H1 (cell line): ENCODE measurements at regions not wholly inside any gene's neighbourhood (a gene's known extent, or its start where the extent isn't known, plus 50 kb on each side); places are given as distances from the start of the nearest gene placed in this dataset.

Experiments used
- CTCF ChIA-PET: fragments of 300-600 bp; sonication (Branson Sonifier 250); formaldehyde crosslinking; loops from one replicate; lab custom pipeline; 2021; ENCODE audit not compliant: partially characterized antibody; lab: Charles Lee
- POLR2A ChIA-PET: fragments of 300-600 bp; sonication (Branson Sonifier 250); formaldehyde crosslinking; loops from one replicate; lab custom pipeline; 2021; ENCODE audit warnings: inconsistent platforms; ENCODE audit not compliant: partially characterized antibody; lab: Charles Lee
- DNase-seq, 2 experiments: peaks; one replicate each; pipeline versions ENCODE4 v3.0.0 to v3.0.0-alpha.2; 2010 to 2022; ENCODE audit warnings: low spot score in 2 of 2, low read depth in 1 of 2, mixed read lengths in 1 of 2
- FAIRE-seq: peaks from 2 replicates; lab custom pipeline; 2011; peaks lifted over from hg19 to GRCh38; lab: Jason Lieb, UNC
- H2AFZ ChIP-seq: 2 replicates; pipeline ENCODE4 v1.8.1; 2012; ENCODE audit warnings: low read length, inconsistent platforms
- H2AK5ac ChIP-seq: 2 replicates; pipeline ENCODE4 v1.6.1; 2013; ENCODE audit warnings: low read depth, low read length
- H2BK120ac ChIP-seq: replicated peaks from 2 replicates; pipeline ENCODE3; 2013; ENCODE audit warnings: low read depth, low read length, inconsistent platforms
- H2BK12ac ChIP-seq: 2 replicates; pipeline ENCODE4 v1.6.1; 2013; ENCODE audit warnings: low read depth, low read length
- H2BK15ac ChIP-seq: 2 replicates; pipeline ENCODE4 v1.6.1; 2013; ENCODE audit warnings: low read length
- H2BK20ac ChIP-seq: 2 replicates; pipeline ENCODE4 v1.6.1; 2013; ENCODE audit warnings: low read length
- H2BK5ac ChIP-seq: 2 replicates; pipeline ENCODE4 v1.6.1; 2013; ENCODE audit warnings: low read depth, low read length
- H3K14ac ChIP-seq: 2 replicates; pipeline ENCODE4 v1.6.1; 2013; ENCODE audit warnings: inconsistent platforms; ENCODE audit not compliant: insufficient read length
- H3K18ac ChIP-seq: 2 replicates; pipeline ENCODE4 v1.6.1; 2013; ENCODE audit warnings: low read length; ENCODE audit errors: extremely low read depth
- H3K23ac ChIP-seq: 2 replicates; pipeline ENCODE4 v1.6.1; 2013; ENCODE audit warnings: inconsistent platforms; ENCODE audit not compliant: insufficient read length
- H3K23me2 ChIP-seq: 2 replicates; pipeline ENCODE4 v1.6.1; 2013; ENCODE audit warnings: low read depth, low read length
- H3K27ac ChIP-seq: 2 replicates; pipeline ENCODE4 v1.6.1; 2011; ENCODE audit warnings: low read depth, low read length, inconsistent platforms
- H3K27me3 ChIP-seq, 4 experiments: replicated peaks in 1 of 4; 1 replicate in 1 of 4; 2 replicates in 3 of 4; pipeline versions ENCODE4 v1.6.1 to v1.8.1; 2011 to 2013; ENCODE audit warnings: low read length in 3 of 4, mild to moderate bottlenecking in 3 of 4, inconsistent platforms in 2 of 4, mixed read lengths in 2 of 4, moderate library complexity in 1 of 4; ENCODE audit not compliant: control insufficient read depth in 3 of 4, insufficient read depth in 3 of 4; ENCODE audit errors: extremely low read depth in 1 of 4
- H3K36me3 ChIP-seq, 4 experiments: 2 replicates each; pipeline versions ENCODE4 v1.6.1 to v1.8.1; 2011 to 2013; ENCODE audit warnings: mild to moderate bottlenecking in 4 of 4, low read length in 3 of 4, moderate library complexity in 2 of 4, control low read depth in 1 of 4, inconsistent platforms in 1 of 4; ENCODE audit not compliant: insufficient read depth in 4 of 4, control insufficient read depth in 2 of 4
- H3K4ac ChIP-seq: replicated peaks from 2 replicates; pipeline ENCODE3; 2013; ENCODE audit warnings: low read length, low read depth, mixed read lengths, inconsistent platforms; ENCODE audit not compliant: insufficient read length
- H3K4me1 ChIP-seq, 4 experiments: replicated peaks in 1 of 4; 1 replicate in 1 of 4; 2 replicates in 3 of 4; pipeline versions ENCODE4 v1.6.1 to v1.8.1; 2011 to 2013; ENCODE audit warnings: low read length in 3 of 4, inconsistent platforms in 2 of 4, mixed read lengths in 1 of 4; ENCODE audit not compliant: insufficient read depth in 4 of 4, control insufficient read depth in 3 of 4
- H3K4me2 ChIP-seq, 2 experiments: 2 replicates each; pipeline versions ENCODE4 v1.6.1 to v1.8.1; 2011 to 2013; ENCODE audit warnings: low read depth in 2 of 2, low read length in 2 of 2, control low read depth in 1 of 2, inconsistent platforms in 1 of 2, mild to moderate bottlenecking in 1 of 2; ENCODE audit not compliant: insufficient read depth in 1 of 2
- H3K4me3 ChIP-seq, 4 experiments: fragments of 200-600, 300-600 bp in 1 of 4; sonication (generic), shearing (Covaris generic), sonication (Bioruptor Twin) in 1 of 4; 2 replicates each; pipeline versions ENCODE4 v1.5.1 to v1.8.1; 2011 to 2016; ENCODE audit warnings: low read length in 4 of 4, low read depth in 3 of 4, control low read depth in 2 of 4, inconsistent platforms in 2 of 4, mild to moderate bottlenecking in 2 of 4, mixed read lengths in 1 of 4, moderate library complexity in 1 of 4; ENCODE audit not compliant: insufficient read depth in 2 of 4; ENCODE audit errors: extremely low read depth in 1 of 4
- H3K56ac ChIP-seq: replicated peaks from 2 replicates; pipeline ENCODE3; 2013; ENCODE audit warnings: low read depth, mild to moderate bottlenecking, mixed read lengths, low read length, inconsistent platforms; ENCODE audit not compliant: insufficient read length
- H3K79me1 ChIP-seq: 2 replicates; pipeline ENCODE4 v1.6.1; 2013; ENCODE audit warnings: low read depth, low read length, control low read depth
- H3K79me2 ChIP-seq, 2 experiments: 2 replicates each; pipeline versions ENCODE4 v1.6.1 to v1.8.1; 2012 to 2013; ENCODE audit warnings: low read length in 2 of 2, mild to moderate bottlenecking in 2 of 2, inconsistent platforms in 1 of 2; ENCODE audit not compliant: insufficient read depth in 2 of 2, control insufficient read depth in 1 of 2
- H3K9ac ChIP-seq, 4 experiments: replicated peaks in 1 of 4; 1 replicate in 1 of 4; 2 replicates in 3 of 4; pipeline versions ENCODE4 v1.6.1 to v1.8.1; 2011 to 2013; ENCODE audit warnings: low read depth in 3 of 4, low read length in 3 of 4, control low read depth in 2 of 4, mild to moderate bottlenecking in 2 of 4, moderate library complexity in 2 of 4, inconsistent platforms in 1 of 4; ENCODE audit errors: extremely low read depth in 1 of 4
- H3K9me3 ChIP-seq, 2 experiments: 2 replicates each; pipeline versions ENCODE4 v1.6.1 to v1.8.1; 2012 to 2013; ENCODE audit warnings: mild to moderate bottlenecking in 2 of 2, moderate library complexity in 2 of 2, control low read depth in 1 of 2, inconsistent platforms in 1 of 2, low read depth in 1 of 2, low read length in 1 of 2, mixed read lengths in 1 of 2; ENCODE audit not compliant: insufficient read depth in 2 of 2
- H4K20me1 ChIP-seq, 2 experiments: replicated peaks in 1 of 2; 2 replicates each; pipeline versions ENCODE3 to v1.8.1; 2011 to 2013; ENCODE audit warnings: inconsistent platforms in 2 of 2, low read length in 2 of 2, mild to moderate bottlenecking in 1 of 2; ENCODE audit not compliant: insufficient read depth in 2 of 2, control insufficient read depth in 1 of 2
- H4K5ac ChIP-seq: 2 replicates; pipeline ENCODE4 v1.6.1; 2013; ENCODE audit warnings: low read length, low read depth, mixed read lengths, inconsistent platforms; ENCODE audit not compliant: insufficient read length
- H4K8ac ChIP-seq: 2 replicates; pipeline ENCODE4 v1.8.0; 2013; ENCODE audit warnings: mild to moderate bottlenecking, moderate library complexity, low read length, inconsistent platforms; ENCODE audit not compliant: insufficient read depth; ENCODE audit errors: extremely low read depth
- H4K91ac ChIP-seq: replicated peaks from 2 replicates; pipeline ENCODE3; 2013; ENCODE audit warnings: low read length, mixed read lengths, inconsistent platforms; ENCODE audit not compliant: insufficient read length
- CBX5 ChIP-seq: fragments of 300-800, 300-1000 bp; sonication (generic); IDR thresholded peaks from 2 replicates; pipeline ENCODE4 v1.7.1; 2016; ENCODE audit warnings: antibody characterized with exemption, low read length, low read depth
- CHD2 ChIP-seq: IDR thresholded peaks from 2 replicates; pipeline ENCODE4 v1.6.1; 2012; ENCODE audit warnings: low read length, improper control_type of control experiment
- GABPA ChIP-seq: IDR thresholded peaks from 2 replicates; pipeline ENCODE4 v1.6.1; 2011; ENCODE audit warnings: mild to moderate bottlenecking, low read length, moderate library complexity, borderline replicate concordance; ENCODE audit not compliant: insufficient read depth
- HDAC6 ChIP-seq: IDR thresholded peaks from one replicate; pipeline ENCODE4 v1.7.1; 2012; ENCODE audit warnings: low read depth, mild to moderate bottlenecking, inconsistent platforms, low read length, moderate library complexity
- KDM5A ChIP-seq: fragments of 200-600 bp; IDR thresholded peaks from 2 replicates; pipeline ENCODE4 v1.7.1; 2012; ENCODE audit warnings: mild to moderate bottlenecking, low read length, inconsistent platforms, mixed read lengths
- RAD21 ChIP-seq, 2 experiments: IDR thresholded peaks in 1 of 2; conservative IDR thresholded peaks in 1 of 2; 2 replicates each; pipeline ENCODE4 v1.6.1; 2011; ENCODE audit warnings: low read depth in 2 of 2, low read length in 2 of 2, improper control_type of control experiment in 1 of 2, inconsistent platforms in 1 of 2, mild to moderate bottlenecking in 1 of 2, moderate library complexity in 1 of 2
- RBBP5 ChIP-seq: IDR thresholded peaks from 2 replicates; pipeline ENCODE4 v1.7.1; 2012; ENCODE audit warnings: low read depth, mild to moderate bottlenecking, inconsistent platforms, low read length, moderate library complexity, borderline replicate concordance
- RXRA ChIP-seq: IDR thresholded peaks from 2 replicates; pipeline ENCODE4 v1.6.1; 2011; ENCODE audit warnings: low read depth, mild to moderate bottlenecking, low read length, moderate library complexity; ENCODE audit not compliant: insufficient read depth
- TBP ChIP-seq: IDR thresholded peaks from 2 replicates; pipeline ENCODE4 v1.6.1; 2011; ENCODE audit warnings: low read depth, low read length, improper control_type of control experiment
- ZNF274 ChIP-seq: IDR thresholded peaks from 2 replicates; pipeline ENCODE4 v1.7.0; 2012; ENCODE audit warnings: low read length, borderline replicate concordance; ENCODE audit errors: extremely low read depth
- WGBS, 2 experiments: shearing (Covaris generic) in 1 of 2; methylation state at CpG; one replicate each; pipeline versions ENCODE4 v1.1.6 to v1.1.7; 2013 to 2015; ENCODE audit warnings: low lambda C conversion rate in 2 of 2, mixed read lengths in 2 of 2, inconsistent platforms in 1 of 2, low coverage in 1 of 2, missing lambda C conversion rate in 1 of 2; ENCODE audit not compliant: insufficient replicate concordance in 2 of 2, insufficient coverage in 1 of 2, insufficient read length in 1 of 2; ENCODE audit errors: extremely low coverage in 1 of 2, missing lambda C conversion rate in 1 of 2; 5-methylcytosine and 5-hydroxymethylcytosine counted together
- TF ChIP-seq, protein P1 (sequence below): IDR thresholded peaks from 2 replicates; pipeline ENCODE4 v1.6.1; 2011; ENCODE audit warnings: low read depth, mild to moderate bottlenecking, low read length; ENCODE audit not compliant: insufficient read depth
- TF ChIP-seq, protein P2 (sequence below): IDR thresholded peaks from 2 replicates; pipeline ENCODE4 v1.6.1; 2012; ENCODE audit warnings: low read length, inconsistent platforms

DNA sequence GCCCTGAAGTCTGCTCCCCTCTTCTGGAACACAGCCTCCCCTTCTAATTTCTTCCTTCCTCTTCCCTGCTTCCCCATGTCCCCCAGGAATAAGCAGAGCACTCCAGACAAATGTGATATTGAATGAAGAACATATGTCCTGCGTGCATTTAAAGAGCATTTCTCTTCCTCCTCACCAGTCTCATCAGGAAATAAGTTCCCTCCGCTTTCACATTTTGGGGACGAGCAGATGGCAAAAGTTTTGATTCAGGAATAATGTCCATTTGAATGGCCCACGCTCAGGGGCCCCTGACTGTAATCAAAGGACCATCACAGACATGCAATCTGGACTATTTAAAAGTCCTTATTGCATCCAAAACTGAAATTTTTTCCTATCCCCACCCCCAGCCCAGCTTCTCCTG, 316.1 kb downstream of the CDK5RAP2 start:
- FAIRE-seq: no peak
- POLR2A ChIA-PET: no interaction called here
- 84% methylated on average over 4 of the region's 4 CpGs; no CpG with 5 or more reads in 1 of the 2 experiments for WGBS, 2 experiments
- TF ChIP-seq GABPA: no peak
- TF ChIP-seq ZNF274: no peak
- TF ChIP-seq KDM5A: no peak
- no peak for TF ChIP-seq TBP
- no peak for TF ChIP-seq RBBP5
- TF ChIP-seq, protein P1, sequence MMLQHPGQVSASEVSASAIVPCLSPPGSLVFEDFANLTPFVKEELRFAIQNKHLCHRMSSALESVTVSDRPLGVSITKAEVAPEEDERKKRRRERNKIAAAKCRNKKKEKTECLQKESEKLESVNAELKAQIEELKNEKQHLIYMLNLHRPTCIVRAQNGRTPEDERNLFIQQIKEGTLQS: no peak
- TF ChIP-seq CHD2: no peak
- no peak for TF ChIP-seq RXRA
- no peak for TF ChIP-seq HDAC6
- no peak for TF ChIP-seq CBX5
- TF ChIP-seq RAD21 (IDR thresholded peaks at IDR 0.05 in 1 of 2, conservative IDR thresholded peaks at IDR 0.05 in 1 of 2; ENCODE audit: low read depth in 2 of 2, low read length in 2 of 2): no peak
- TF ChIP-seq, protein P2, sequence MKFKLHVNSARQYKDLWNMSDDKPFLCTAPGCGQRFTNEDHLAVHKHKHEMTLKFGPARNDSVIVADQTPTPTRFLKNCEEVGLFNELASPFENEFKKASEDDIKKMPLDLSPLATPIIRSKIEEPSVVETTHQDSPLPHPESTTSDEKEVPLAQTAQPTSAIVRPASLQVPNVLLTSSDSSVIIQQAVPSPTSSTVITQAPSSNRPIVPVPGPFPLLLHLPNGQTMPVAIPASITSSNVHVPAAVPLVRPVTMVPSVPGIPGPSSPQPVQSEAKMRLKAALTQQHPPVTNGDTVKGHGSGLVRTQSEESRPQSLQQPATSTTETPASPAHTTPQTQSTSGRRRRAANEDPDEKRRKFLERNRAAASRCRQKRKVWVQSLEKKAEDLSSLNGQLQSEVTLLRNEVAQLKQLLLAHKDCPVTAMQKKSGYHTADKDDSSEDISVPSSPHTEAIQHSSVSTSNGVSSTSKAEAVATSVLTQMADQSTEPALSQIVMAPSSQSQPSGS: no peak

More for the DNA sequence above, 316.1 kb downstream of the CDK5RAP2 start:
- H4K20me1 ChIP-seq: no peaks in the 10 kb centered on the region
- H3K36me3 ChIP-seq: no peaks in the 10 kb centered on the region
- no peaks in the 10 kb centered on the region; the same call in 1 of the 2 replicates for H3K23me2 ChIP-seq
- no peak overlapping the region for H2AFZ ChIP-seq
- no peak overlapping the region for H2BK15ac ChIP-seq
- H3K18ac ChIP-seq: no peak overlapping the region
- no peaks in the 10 kb centered on the region for H3K27me3 ChIP-seq
- no peak overlapping the region for H3K9ac ChIP-seq
- CTCF ChIA-PET: no interaction called here
- no peaks in the 10 kb centered on the region for H3K79me1 ChIP-seq
- H3K9me3 ChIP-seq: no peaks in the 10 kb centered on the region
- no peak for DNase-seq
- no peak overlapping the region for H2BK12ac ChIP-seq
- H3K4me2 ChIP-seq: no peak overlapping the region
- H2BK5ac ChIP-seq: no peak overlapping the region
- no peak overlapping the region for H3K56ac ChIP-seq
- no peak overlapping the region for H2AK5ac ChIP-seq
- H2BK120ac ChIP-seq: no peak overlapping the region
- H3K23ac ChIP-seq: no peak overlapping the region
- H4K91ac ChIP-seq: no peak overlapping the region
- no peak overlapping the region for H3K27ac ChIP-seq
- no peaks in the 10 kb centered on the region; a peak in 1 of 4 replicates for H3K79me2 ChIP-seq
- H3K4me3 ChIP-seq: no peak overlapping the region
- no peak overlapping the region for H3K14ac ChIP-seq
- no peak overlapping the region for H4K5ac ChIP-seq
- H2BK20ac ChIP-seq: no peak overlapping the region
- H3K4ac ChIP-seq: no peak overlapping the region
- no peak overlapping the region for H4K8ac ChIP-seq
- H3K4me1 ChIP-seq: peaks cover 0 to 2% (median 0%) of the 10 kb centered on the region in 4 experiments; a peak in 1 of 7 replicates
